ENCODE measurements at regions not wholly inside any gene's neighbourhood (a gene's known extent, or its start where the extent isn't known, plus 50 kb on each side); places are given as distances from the start of the nearest gene placed in this dataset.
"Not testable (repeated sequence)": the region's sequence is repeated elsewhere in the genome, so short reads cannot be mapped to it uniquely, and the experiment has no call there.

GRCh38 chr13:50392977-50393376 is 377.7 kb downstream of the KCNRG start:
- H3K9me3 ChIP-seq (ENCODE audit: insufficient read depth, low read length): no peaks in the 10 kb centered on the region
- H3K9me2 ChIP-seq (replicated peaks; ENCODE audit: insufficient read depth, low read length): no peaks in the 10 kb centered on the region
- no peak overlapping the region for H3K27ac ChIP-seq (ENCODE audit: low read depth, low read length)
- H3K9ac ChIP-seq (ENCODE audit: low read length): no peak overlapping the region
- H4K20me1 ChIP-seq (ENCODE audit: low read depth, low read length): no peaks in the 10 kb centered on the region
- H3K4me2 ChIP-seq (ENCODE audit: low read depth, low read length, poor library complexity, severe bottlenecking): no peak overlapping the region
- H3K36me3 ChIP-seq (ENCODE audit: low read length): no peaks in the 10 kb centered on the region
- no peak overlapping the region for H2AFZ ChIP-seq (ENCODE audit: low read depth, low read length, severe bottlenecking)
- no peak for TF ChIP-seq CTCF (IDR thresholded peaks at IDR 0.05; ENCODE audit: insufficient read depth, low read length, poor library complexity, severe bottlenecking)
- no peak for TF ChIP-seq EZH2phosphoT487 (conservative IDR thresholded peaks at IDR 0.05; ENCODE audit: low read length)
- no peaks in the 10 kb centered on the region for H3K27me3 ChIP-seq (ENCODE audit: low read length)
- no peaks in the 10 kb centered on the region for H3K79me2 ChIP-seq (ENCODE audit: insufficient read depth, low read length)
- no peak overlapping the region for H3K4me3 ChIP-seq (ENCODE audit: insufficient read depth, low read length, poor library complexity, severe bottlenecking)
- H3F3A ChIP-seq (ENCODE audit: insufficient read depth): no peaks in the 10 kb centered on the region

GRCh38 chr13:50393628-50394027 is 378.4 kb downstream of the KCNRG start:
- no peaks in the 10 kb centered on the region for H3F3A ChIP-seq (ENCODE audit: insufficient read depth)
- H2AFZ ChIP-seq (ENCODE audit: low read depth, low read length, severe bottlenecking): no peak overlapping the region
- H3K4me3 ChIP-seq (ENCODE audit: insufficient read depth, low read length, poor library complexity, severe bottlenecking): no peak overlapping the region
- no peak overlapping the region for H3K9ac ChIP-seq (ENCODE audit: low read length)
- no peaks in the 10 kb centered on the region for H3K9me3 ChIP-seq (ENCODE audit: insufficient read depth, low read length)
- no peak overlapping the region for H3K4me2 ChIP-seq (ENCODE audit: low read depth, low read length, poor library complexity, severe bottlenecking)
- H3K9me2 ChIP-seq (replicated peaks; ENCODE audit: insufficient read depth, low read length): no peaks in the 10 kb centered on the region
- H3K27me3 ChIP-seq (ENCODE audit: low read length): no peaks in the 10 kb centered on the region
- no peak overlapping the region for H3K27ac ChIP-seq (ENCODE audit: low read depth, low read length)
- no peaks in the 10 kb centered on the region for H4K20me1 ChIP-seq (ENCODE audit: low read depth, low read length)
- TF ChIP-seq CTCF (IDR thresholded peaks at IDR 0.05; ENCODE audit: insufficient read depth, low read length, poor library complexity, severe bottlenecking) (no peak), EZH2phosphoT487 (conservative IDR thresholded peaks at IDR 0.05; ENCODE audit: low read length) (no peak)
- no peaks in the 10 kb centered on the region for H3K36me3 ChIP-seq (ENCODE audit: low read length)
- no peaks in the 10 kb centered on the region for H3K79me2 ChIP-seq (ENCODE audit: insufficient read depth, low read length)

GRCh38 chr13:50396001-50396400 is 380.8 kb downstream of the KCNRG start:
- no peak overlapping the region for H2AFZ ChIP-seq (ENCODE audit: low read depth, low read length, severe bottlenecking)
- TF ChIP-seq CTCF (IDR thresholded peaks at IDR 0.05; ENCODE audit: insufficient read depth, low read length, poor library complexity, severe bottlenecking): no peak
- TF ChIP-seq EZH2phosphoT487 (conservative IDR thresholded peaks at IDR 0.05; ENCODE audit: low read length): no peak
- no peaks in the 10 kb centered on the region for H3K9me3 ChIP-seq (ENCODE audit: insufficient read depth, low read length)
- no peak overlapping the region for H3K27ac ChIP-seq (ENCODE audit: low read depth, low read length)
- no peaks in the 10 kb centered on the region for H3K79me2 ChIP-seq (ENCODE audit: insufficient read depth, low read length)
- H3K27me3 ChIP-seq (ENCODE audit: low read length): no peaks in the 10 kb centered on the region
- no peaks in the 10 kb centered on the region for H3K36me3 ChIP-seq (ENCODE audit: low read length)
- H3K4me2 ChIP-seq (ENCODE audit: low read depth, low read length, poor library complexity, severe bottlenecking): no peak overlapping the region
- no peaks in the 10 kb centered on the region for H3F3A ChIP-seq (ENCODE audit: insufficient read depth)
- no peaks in the 10 kb centered on the region for H4K20me1 ChIP-seq (ENCODE audit: low read depth, low read length)
- H3K9me2 ChIP-seq (replicated peaks; ENCODE audit: insufficient read depth, low read length): no peaks in the 10 kb centered on the region
- no peak overlapping the region for H3K4me3 ChIP-seq (ENCODE audit: insufficient read depth, low read length, poor library complexity, severe bottlenecking)
- no peak overlapping the region for H3K9ac ChIP-seq (ENCODE audit: low read length)

GRCh38 chr13:50396618-50397017 is 381.4 kb downstream of the KCNRG start:
- H3K9ac ChIP-seq (ENCODE audit: low read length); H3K27me3 ChIP-seq (ENCODE audit: low read length); H3K79me2 ChIP-seq (ENCODE audit: insufficient read depth, low read length); H3K4me2 ChIP-seq (ENCODE audit: low read depth, low read length, poor library complexity, severe bottlenecking); H3K27ac ChIP-seq (ENCODE audit: low read depth, low read length); H3K4me3 ChIP-seq (ENCODE audit: insufficient read depth, low read length, poor library complexity, severe bottlenecking); H3K9me2 ChIP-seq (replicated peaks; ENCODE audit: insufficient read depth, low read length); H4K20me1 ChIP-seq (ENCODE audit: low read depth, low read length); H3K9me3 ChIP-seq (ENCODE audit: insufficient read depth, low read length); H2AFZ ChIP-seq (ENCODE audit: low read depth, low read length, severe bottlenecking); H3F3A ChIP-seq (ENCODE audit: insufficient read depth); H3K36me3 ChIP-seq (ENCODE audit: low read length): not testable (repeated sequence)

Data from SU-DHL-6 (cell line).